ENCODE measurements at regions not wholly inside any gene's neighbourhood (a gene's known extent, or its start where the extent isn't known, plus 50 kb on each side); places are given as distances from the start of the nearest gene placed in this dataset.

DNA sequence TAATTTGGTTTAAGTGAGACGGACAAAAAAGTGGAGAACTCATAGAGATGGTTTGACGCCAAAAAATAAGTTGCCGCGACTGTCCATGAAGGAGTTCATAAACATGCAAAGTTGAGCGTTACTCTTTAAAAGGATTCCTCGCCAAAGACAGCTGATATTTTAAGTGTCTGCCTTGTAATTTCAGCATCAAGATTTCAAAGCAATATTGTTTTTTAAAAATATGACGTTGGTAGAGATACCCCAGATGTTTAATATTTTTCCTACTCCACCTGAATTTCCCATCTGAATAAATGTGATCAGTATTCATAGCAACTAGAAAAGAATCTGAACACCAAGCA, 155.0 kb downstream of the TUSC7 start:
- DNase-seq (ENCODE audit: low read depth), result no peak
- H3K4me3 ChIP-seq (ENCODE audit: low read depth, low read length), result no peak overlapping the region
- TF ChIP-seq, protein P1, sequence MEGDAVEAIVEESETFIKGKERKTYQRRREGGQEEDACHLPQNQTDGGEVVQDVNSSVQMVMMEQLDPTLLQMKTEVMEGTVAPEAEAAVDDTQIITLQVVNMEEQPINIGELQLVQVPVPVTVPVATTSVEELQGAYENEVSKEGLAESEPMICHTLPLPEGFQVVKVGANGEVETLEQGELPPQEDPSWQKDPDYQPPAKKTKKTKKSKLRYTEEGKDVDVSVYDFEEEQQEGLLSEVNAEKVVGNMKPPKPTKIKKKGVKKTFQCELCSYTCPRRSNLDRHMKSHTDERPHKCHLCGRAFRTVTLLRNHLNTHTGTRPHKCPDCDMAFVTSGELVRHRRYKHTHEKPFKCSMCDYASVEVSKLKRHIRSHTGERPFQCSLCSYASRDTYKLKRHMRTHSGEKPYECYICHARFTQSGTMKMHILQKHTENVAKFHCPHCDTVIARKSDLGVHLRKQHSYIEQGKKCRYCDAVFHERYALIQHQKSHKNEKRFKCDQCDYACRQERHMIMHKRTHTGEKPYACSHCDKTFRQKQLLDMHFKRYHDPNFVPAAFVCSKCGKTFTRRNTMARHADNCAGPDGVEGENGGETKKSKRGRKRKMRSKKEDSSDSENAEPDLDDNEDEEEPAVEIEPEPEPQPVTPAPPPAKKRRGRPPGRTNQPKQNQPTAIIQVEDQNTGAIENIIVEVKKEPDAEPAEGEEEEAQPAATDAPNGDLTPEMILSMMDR (conservative IDR thresholded peaks at IDR 0.05; ENCODE audit: low read depth, low read length), result no peak

DNA sequence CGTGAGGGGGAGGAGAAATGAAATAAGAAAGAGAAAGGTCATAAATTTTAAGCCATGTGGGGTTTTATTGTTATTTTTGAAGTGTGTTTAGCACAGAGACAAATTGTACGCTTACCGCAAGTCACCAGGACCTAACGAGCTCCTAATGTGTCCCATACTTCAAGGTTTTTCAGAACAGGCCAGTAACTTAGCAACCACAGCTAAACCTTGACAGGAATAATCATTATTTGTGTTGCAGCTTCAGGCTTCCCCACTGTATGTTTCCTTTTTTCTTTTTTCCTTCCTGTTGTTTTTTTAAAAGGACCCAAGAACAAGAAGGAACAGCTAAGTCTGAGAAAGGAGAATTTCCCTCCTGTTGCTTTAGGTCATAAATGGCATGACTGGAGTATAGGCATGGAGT, 160.8 kb downstream of the TUSC7 start:
- TF ChIP-seq, protein P1 (conservative IDR thresholded peaks at IDR 0.05; ENCODE audit: low read depth, low read length), result no peak
- no peak for DNase-seq (ENCODE audit: low read depth)
- no peak overlapping the region for H3K4me3 ChIP-seq (ENCODE audit: low read depth, low read length)

DNA sequence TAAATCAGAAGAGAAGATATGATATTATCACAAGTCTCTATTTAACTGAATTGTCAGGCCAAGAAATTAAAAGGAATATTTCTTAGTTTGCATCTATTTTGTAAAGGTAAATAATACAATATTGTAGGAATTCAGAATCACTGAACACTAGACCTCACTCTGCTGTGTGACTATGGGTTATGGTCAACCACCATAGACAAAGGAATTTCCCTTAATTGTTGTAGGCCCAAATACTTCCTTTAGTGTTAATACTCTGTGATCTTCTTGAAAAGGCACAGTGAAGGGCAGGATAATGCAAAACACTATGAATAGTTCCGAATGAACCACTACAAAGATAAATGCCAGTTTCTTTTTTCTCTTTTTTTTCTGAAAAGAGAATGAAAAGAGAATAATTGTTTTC, 162.3 kb downstream of the TUSC7 start:
- no peak for DNase-seq (ENCODE audit: low read depth)
- TF ChIP-seq, protein P1 (conservative IDR thresholded peaks at IDR 0.05; ENCODE audit: low read depth, low read length), result no peak

DNA sequence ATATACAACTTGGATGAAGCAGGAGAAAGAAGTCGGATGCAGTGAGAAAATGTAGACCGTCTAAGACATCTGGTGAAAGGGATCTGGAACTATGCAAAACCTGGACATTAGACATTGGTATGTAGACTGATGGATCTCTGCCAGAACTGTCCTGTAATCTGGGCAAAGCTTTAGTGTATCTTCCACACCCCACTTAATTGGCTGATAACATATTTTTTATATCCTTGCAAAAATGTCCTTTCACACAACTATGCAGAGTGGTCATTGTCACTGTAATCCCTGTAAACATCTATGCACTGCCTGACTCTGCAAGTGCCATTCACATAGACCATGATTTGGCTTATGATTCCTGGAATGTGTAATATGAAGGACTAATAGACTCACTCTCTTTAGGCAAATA, 163.1 kb downstream of the TUSC7 start:
- no peak overlapping the region for H3K4me3 ChIP-seq (ENCODE audit: low read depth, low read length)
- no peak for DNase-seq (ENCODE audit: low read depth)
- TF ChIP-seq, protein P1 (conservative IDR thresholded peaks at IDR 0.05; ENCODE audit: low read depth, low read length), result no peak

More for the DNA sequence above, 162.3 kb downstream of the TUSC7 start:
- no peak overlapping the region for H3K4me3 ChIP-seq (ENCODE audit: low read depth, low read length)

DNA sequence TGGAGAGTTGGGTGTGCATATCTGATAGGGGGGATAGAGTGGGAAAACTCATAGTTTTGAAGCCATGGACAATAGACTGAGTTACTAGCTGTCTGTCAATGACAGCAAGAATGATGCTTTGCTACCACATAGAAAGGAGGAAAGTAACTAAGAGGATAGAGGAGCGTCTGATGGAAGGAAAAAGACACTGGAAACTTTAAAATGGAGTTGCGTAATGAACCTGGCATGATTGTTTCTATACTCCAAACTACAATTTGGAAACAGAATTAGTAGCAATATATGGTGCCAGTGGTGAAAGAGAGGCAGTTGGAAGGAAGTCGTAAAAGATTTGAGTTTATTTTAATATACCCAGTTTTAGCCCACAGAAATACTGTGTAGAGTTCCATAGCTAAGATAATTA, 163.6 kb downstream of the TUSC7 start:
- TF ChIP-seq, protein P1 (conservative IDR thresholded peaks at IDR 0.05; ENCODE audit: low read depth, low read length), result no peak
- DNase-seq (ENCODE audit: low read depth), result no peak
- no peak overlapping the region for H3K4me3 ChIP-seq (ENCODE audit: low read depth, low read length)

DNA sequence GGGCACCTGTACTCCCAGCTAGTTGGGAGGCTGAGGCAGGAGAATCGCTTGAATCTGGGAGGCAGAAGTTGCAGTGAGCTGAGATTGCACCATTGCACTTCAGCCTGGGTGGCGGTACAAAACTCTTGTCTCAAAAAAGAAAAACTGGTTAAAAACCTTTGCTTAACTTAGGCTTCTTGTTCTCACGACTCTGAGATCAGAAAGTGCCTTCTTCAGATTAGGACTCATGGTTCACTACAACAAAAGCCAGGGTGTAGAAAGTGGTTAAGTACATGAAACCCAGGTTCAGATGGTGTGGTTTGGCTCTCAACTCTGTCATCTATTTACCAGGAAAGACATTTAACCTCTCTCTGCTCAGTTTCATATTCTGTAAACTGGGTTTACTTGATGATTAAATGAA, 168.4 kb downstream of the TUSC7 start:
- DNase-seq (ENCODE audit: low read depth), result no peak
- TF ChIP-seq, protein P1 (conservative IDR thresholded peaks at IDR 0.05; ENCODE audit: low read depth, low read length), result no peak
- H3K4me3 ChIP-seq (ENCODE audit: low read depth, low read length), result no peak overlapping the region

DNA sequence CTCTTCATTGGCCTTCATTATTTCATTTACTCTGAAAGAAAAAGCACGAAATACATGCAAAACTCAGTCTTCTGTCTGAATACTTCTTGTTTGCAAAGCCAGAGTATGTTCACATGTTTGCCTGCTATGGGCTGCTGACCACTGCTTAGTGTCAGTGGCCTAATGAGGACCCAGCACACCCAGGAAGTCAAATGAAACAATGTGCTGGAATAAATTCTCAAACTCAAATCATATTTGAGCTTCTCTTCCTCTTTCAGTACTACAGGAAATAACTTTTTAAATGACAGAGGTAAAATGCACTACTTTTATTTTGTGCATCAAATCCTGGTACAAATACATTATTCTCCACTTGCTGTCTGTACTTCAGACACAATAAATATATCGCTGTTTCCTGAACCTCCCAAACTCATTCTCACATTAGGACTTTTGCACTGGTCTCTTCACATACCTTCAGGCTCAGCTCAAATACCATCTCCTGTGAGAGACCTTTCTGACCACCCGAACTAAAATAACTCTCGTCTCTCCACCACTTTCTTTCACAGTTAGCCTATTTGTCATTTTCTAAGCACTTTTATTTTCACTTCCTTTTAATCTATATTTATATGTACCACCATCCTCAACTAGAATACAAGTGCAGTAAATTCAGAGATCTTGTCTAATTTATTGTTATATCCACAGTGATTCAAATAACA, 176.8 kb downstream of the TUSC7 start:
- TF ChIP-seq, protein P1 (conservative IDR thresholded peaks at IDR 0.05; ENCODE audit: low read depth, low read length), result no peak
- no peak for DNase-seq (ENCODE audit: low read depth)
- H3K4me3 ChIP-seq (ENCODE audit: low read depth, low read length), result no peak overlapping the region

Data from choroid plexus epithelial cell (primary cell).